ENCODE measurements at regions not wholly inside any gene's neighbourhood (a gene's known extent, or its start where the extent isn't known, plus 50 kb on each side); places are given as distances from the start of the nearest gene placed in this dataset.

DNA sequence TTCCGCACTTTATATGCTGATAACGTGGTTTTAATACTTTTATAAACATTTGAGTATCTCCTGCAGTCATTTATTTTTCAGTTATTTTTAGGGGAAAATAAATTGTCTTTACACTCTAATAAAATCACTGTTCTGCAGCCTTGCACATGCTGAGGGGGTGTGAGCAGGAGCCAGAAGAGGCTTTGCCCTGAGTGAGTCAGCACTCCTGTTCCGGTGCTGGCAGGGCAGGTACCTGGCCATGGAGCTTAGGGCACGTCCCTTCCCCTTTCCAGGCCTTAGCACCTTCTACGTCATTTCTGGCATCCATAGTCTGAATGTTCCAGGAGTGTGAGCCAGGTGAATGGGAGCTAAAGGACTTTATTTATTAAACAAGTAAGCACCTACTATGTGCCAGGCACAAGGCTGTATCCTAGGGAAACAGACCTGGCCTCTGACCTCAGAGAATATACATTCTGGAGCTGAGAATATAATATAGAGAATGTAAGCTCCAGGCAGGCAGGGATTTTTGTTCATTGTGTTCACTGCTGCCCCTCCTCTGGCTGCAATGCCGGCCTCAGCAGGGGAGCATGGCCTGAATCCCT, 402.9 kb downstream of the PTPRU start:
- TF ChIP-seq GATA2 (IDR thresholded peaks at IDR 0.05; ENCODE audit: low read depth, low read length) (no peak), GATA3 (IDR thresholded peaks at IDR 0.05; ENCODE audit: low read depth, low read length) (no peak)

Measured in SH-SY5Y (cell line).